Activated T-helper 2 cell treated with anti-CD3 and anti-CD28 coated beads, Interferon-gamma antibody, Interleukin-2, Interleukin-4, amounts not matched to agents 10 μg/mL and 5 μg/mL and 100 μg/mL, durations not matched to agents 14 hours and 24 hours and 36 hours (primary cell): ENCODE measurements at regions not wholly inside any gene's neighbourhood (a gene's known extent, or its start where the extent isn't known, plus 50 kb on each side); places are given as distances from the start of the nearest gene placed in this dataset.

Experiments
- DNase-seq: peaks from one replicate; pipeline ENCODE4 v3.0.0; 2021; ENCODE audit warnings: low spot score
- H3K27ac Mint-ChIP-seq: one replicate; pipeline ENCODE4 v1.8.0; 2021; ENCODE audit warnings: mixed read lengths
- H3K27me3 Mint-ChIP-seq: one replicate; pipeline ENCODE4 v1.8.0; 2021; ENCODE audit warnings: low read depth, mixed read lengths
- H3K36me3 Mint-ChIP-seq: one replicate; pipeline ENCODE4 v1.8.0; 2021; ENCODE audit warnings: low read depth, mixed read lengths
- H3K4me1 Mint-ChIP-seq: one replicate; pipeline ENCODE4 v1.8.0; 2021; ENCODE audit warnings: low read depth, mixed read lengths
- H3K4me3 Mint-ChIP-seq: one replicate; pipeline ENCODE4 v1.8.0; 2021; ENCODE audit warnings: low read depth, mild to moderate bottlenecking, moderate library complexity, mixed read lengths
- H3K9me3 Mint-ChIP-seq: one replicate; pipeline ENCODE4 v1.8.0; 2021; ENCODE audit warnings: mixed read lengths
- intact Hi-C: fragments of 100-400 bp; cut with micrococcal nuclease; formaldehyde crosslinking; loops from one replicate; pipeline ENCODE4 v1.15.1; 2023

DNA sequence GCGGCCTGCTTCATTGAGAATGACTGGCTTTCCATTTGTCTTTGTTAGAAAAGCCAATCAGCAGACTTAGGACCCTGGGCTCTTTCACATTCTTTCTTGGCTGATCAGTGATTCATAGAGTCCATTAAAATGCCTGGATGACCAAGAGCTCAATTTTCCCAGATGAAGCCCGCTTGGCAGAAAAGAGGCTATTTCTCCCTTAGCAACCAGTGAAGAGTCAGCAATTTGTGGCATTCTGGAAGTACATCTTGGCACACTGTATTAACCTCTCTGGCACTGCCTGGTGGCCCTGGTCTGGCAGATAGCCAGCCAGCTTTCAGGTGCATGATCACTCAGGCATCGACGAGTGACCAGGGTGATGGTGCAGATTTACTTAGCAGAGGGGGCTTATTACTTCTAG lies 145.7 kb upstream of the PLAAT1 start:
- no peaks in the 10 kb centered on the region for H3K36me3 Mint-ChIP-seq
- no peaks in the 10 kb centered on the region for H3K9me3 Mint-ChIP-seq
- no peaks in the 10 kb centered on the region for H3K4me1 Mint-ChIP-seq
- H3K27me3 Mint-ChIP-seq = no peaks in the 10 kb centered on the region
- no peak overlapping the region for H3K27ac Mint-ChIP-seq
- no peak overlapping the region for H3K4me3 Mint-ChIP-seq
- DNase-seq = no peak
- intact Hi-C loops = no loop called here

DNA sequence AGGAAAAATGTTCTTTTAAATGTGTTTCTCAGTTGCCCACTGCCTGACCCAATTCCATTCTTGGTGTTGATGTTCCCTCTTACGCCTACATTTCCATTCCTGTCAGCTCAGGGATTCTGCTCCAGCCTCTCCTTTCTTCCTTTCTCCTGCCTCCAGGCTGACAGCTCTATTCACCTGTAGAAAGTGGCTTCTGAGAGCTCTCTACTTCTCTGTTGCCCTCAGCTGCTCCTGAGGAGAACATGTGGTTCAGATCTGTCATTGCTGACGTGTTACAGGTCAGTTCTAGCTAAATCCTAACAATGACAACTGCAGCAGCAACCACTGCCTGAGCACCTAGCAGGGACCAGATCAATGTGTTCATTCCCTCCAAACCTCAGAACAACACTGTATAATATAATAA lies 144.9 kb upstream of the PLAAT1 start:
- H3K36me3 Mint-ChIP-seq = no peaks in the 10 kb centered on the region
- no peaks in the 10 kb centered on the region for H3K27me3 Mint-ChIP-seq
- H3K4me3 Mint-ChIP-seq = no peak overlapping the region
- intact Hi-C loops = no loop called here
- no peak overlapping the region for H3K27ac Mint-ChIP-seq
- no peaks in the 10 kb centered on the region for H3K9me3 Mint-ChIP-seq
- no peak for DNase-seq
- no peaks in the 10 kb centered on the region for H3K4me1 Mint-ChIP-seq

- no peak overlapping the region for H3K27ac Mint-ChIP-seq
- intact Hi-C loops = no loop called here
Observed at GRCh38 chr3:193114431-193115340, 126.3 kb upstream of the PLAAT1 start.

GRCh38 chr3:193116871-193117270 lies 124.2 kb upstream of the PLAAT1 start:
- DNase-seq = no peak
- Mint-ChIP-seq H3K4me3 (no peak overlapping the region), H3K27me3 (no peaks in the 10 kb centered on the region), H3K27ac (no peak overlapping the region), H3K36me3 (no peaks in the 10 kb centered on the region), H3K9me3 (no peaks in the 10 kb centered on the region), H3K4me1 (no peaks in the 10 kb centered on the region)
- intact Hi-C loops = no loop called here

More at GRCh38 chr3:193114431-193115340, 126.3 kb upstream of the PLAAT1 start:
- H3K9me3 Mint-ChIP-seq = no peaks in the 10 kb centered on the region
- H3K27me3 Mint-ChIP-seq = no peaks in the 10 kb centered on the region
- no peaks in the 10 kb centered on the region for H3K4me1 Mint-ChIP-seq
- no peak for DNase-seq
- H3K36me3 Mint-ChIP-seq = no peaks in the 10 kb centered on the region
- H3K4me3 Mint-ChIP-seq = no peak overlapping the region

- H3K27me3 Mint-ChIP-seq = no peaks in the 10 kb centered on the region
- no peaks in the 10 kb centered on the region for H3K36me3 Mint-ChIP-seq
- no peak overlapping the region for H3K4me3 Mint-ChIP-seq
- no peak overlapping the region for H3K27ac Mint-ChIP-seq
- H3K9me3 Mint-ChIP-seq = no peaks in the 10 kb centered on the region
- intact Hi-C loops = no loop called here
- no peaks in the 10 kb centered on the region for H3K4me1 Mint-ChIP-seq
- DNase-seq = no peak
Observed at GRCh38 chr3:193118907-193119306, 122.1 kb upstream of the PLAAT1 start.

DNA sequence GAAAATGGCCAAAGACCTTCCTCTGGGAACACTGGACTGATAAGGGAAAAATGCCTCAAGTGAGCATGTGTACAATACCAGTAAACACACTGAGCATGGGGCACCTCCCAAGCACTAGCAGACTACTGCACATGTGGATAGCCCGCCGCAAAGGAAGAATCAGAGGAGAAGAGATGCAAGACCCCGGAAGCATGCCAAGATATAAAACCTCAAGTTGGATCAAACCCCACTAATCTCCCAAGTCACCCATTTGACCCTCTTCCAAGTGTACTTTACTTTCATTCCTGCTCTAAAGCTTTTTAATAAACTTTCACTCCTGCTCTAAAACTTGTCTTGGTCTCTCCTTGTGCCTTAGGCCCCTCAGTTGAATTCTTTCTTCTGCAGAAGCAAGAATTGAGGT lies 121.1 kb upstream of the PLAAT1 start:
- no peaks in the 10 kb centered on the region for H3K27me3 Mint-ChIP-seq
- no peaks in the 10 kb centered on the region for H3K36me3 Mint-ChIP-seq
- intact Hi-C loops = no loop called here
- H3K9me3 Mint-ChIP-seq = no peaks in the 10 kb centered on the region
- H3K4me1 Mint-ChIP-seq = no peaks in the 10 kb centered on the region
- DNase-seq = no peak
- no peak overlapping the region for H3K4me3 Mint-ChIP-seq
- no peak overlapping the region for H3K27ac Mint-ChIP-seq

DNA sequence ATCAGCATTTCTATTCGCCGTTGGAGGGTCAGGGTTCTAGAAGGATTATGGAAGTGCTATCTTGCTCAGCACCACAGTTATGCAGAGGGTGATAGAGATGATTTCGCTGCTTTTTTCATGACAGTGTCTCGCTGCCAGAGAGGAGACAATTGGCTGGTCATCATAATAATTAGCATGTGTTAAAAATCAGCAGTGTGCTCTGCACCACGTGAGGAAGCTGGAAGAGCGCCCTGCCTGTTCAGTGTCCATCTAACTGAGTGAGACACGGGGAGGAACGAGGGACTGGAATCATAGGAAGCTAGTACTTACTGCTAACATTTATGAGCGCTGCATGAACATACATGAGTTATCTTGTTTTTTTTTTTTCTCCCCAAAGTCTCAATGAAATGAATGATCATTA lies 116.2 kb upstream of the PLAAT1 start:
- Mint-ChIP-seq H3K27ac (no peak overlapping the region), H3K9me3 (no peaks in the 10 kb centered on the region), H3K27me3 (no peaks in the 10 kb centered on the region), H3K36me3 (no peaks in the 10 kb centered on the region), H3K4me1 (no peaks in the 10 kb centered on the region), H3K4me3 (no peak overlapping the region)
- intact Hi-C loops = no loop called here
- DNase-seq = no peak

DNA sequence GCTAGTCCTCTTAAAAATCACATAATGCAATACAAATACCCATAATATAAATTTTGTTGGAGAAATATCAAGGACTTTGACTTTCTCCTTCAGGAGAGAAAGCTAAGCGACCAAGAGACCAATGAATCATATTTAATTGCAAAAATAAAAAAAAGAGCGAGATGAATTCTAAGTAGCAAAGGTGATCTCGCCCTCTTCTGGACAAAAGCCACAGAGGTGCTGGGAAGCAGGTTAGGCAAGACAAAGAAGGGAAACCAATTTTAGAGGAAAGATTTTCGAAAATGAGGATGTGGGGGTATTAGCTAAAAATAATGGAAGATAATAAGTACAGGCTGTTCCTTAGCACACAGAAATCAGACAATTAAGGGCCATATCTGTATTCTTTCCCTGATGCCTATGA lies 111.4 kb upstream of the PLAAT1 start:
- no peaks in the 10 kb centered on the region for H3K27me3 Mint-ChIP-seq
- intact Hi-C loops = no loop called here
- no peak overlapping the region for H3K4me3 Mint-ChIP-seq
- no peak overlapping the region for H3K27ac Mint-ChIP-seq
- no peaks in the 10 kb centered on the region for H3K9me3 Mint-ChIP-seq
- H3K4me1 Mint-ChIP-seq = no peaks in the 10 kb centered on the region
- DNase-seq = no peak
- H3K36me3 Mint-ChIP-seq = no peaks in the 10 kb centered on the region

DNA sequence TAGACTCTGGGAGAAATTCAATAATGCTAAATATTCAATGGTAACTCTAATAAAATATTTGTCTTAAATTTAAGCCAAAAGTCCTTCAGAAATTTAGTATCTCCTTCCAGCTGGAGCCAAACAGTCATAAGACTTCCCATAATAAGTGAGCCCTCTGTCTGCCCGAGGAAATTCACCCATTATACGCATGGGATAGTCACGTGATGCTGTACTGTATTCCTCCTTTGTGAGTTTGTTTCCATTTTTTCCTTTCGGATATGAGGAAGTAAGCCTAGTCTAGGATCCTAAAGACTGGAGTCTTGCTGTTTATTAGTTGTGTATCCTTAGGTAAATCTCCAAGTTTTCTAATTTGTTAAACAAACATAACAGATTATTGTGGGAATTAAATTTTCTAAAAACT lies 110.4 kb upstream of the PLAAT1 start:
- Mint-ChIP-seq H3K36me3 (no peaks in the 10 kb centered on the region), H3K4me3 (no peak overlapping the region), H3K27ac (no peak overlapping the region), H3K4me1 (no peaks in the 10 kb centered on the region), H3K27me3 (no peaks in the 10 kb centered on the region), H3K9me3 (no peaks in the 10 kb centered on the region)
- DNase-seq = no peak
- intact Hi-C loops = no loop called here

DNA sequence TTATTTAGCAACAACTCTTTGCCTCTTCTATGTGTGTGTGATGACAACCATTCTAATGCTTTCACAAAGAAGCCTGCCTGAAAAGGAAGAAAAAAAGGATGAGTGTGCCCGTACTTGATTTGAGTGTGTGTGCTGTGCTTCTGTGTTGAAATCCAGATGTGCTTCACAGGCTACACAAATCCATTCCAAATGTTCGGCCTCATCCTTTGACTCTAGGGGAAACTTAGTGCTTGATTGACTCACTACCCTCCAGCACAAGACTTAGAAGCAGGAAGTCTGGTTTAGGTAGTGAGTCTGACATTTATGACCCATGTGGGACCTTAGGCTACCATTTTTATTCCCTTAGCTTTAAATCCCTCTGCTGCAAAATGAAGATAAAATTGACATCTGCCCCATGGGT lies 108.8 kb upstream of the PLAAT1 start:
- no peaks in the 10 kb centered on the region for H3K36me3 Mint-ChIP-seq
- no peaks in the 10 kb centered on the region for H3K4me1 Mint-ChIP-seq
- intact Hi-C loops = no loop called here
- H3K4me3 Mint-ChIP-seq = no peak overlapping the region
- no peak overlapping the region for H3K27ac Mint-ChIP-seq
- H3K27me3 Mint-ChIP-seq = no peaks in the 10 kb centered on the region
- no peaks in the 10 kb centered on the region for H3K9me3 Mint-ChIP-seq
- DNase-seq = no peak

GRCh38 chr3:193132964-193133363 lies 108.1 kb upstream of the PLAAT1 start:
- Mint-ChIP-seq H3K9me3 (no peaks in the 10 kb centered on the region), H3K27me3 (no peaks in the 10 kb centered on the region), H3K4me3 (no peak overlapping the region), H3K36me3 (no peaks in the 10 kb centered on the region), H3K27ac (no peak overlapping the region), H3K4me1 (no peaks in the 10 kb centered on the region)
- intact Hi-C loops = no loop called here
- DNase-seq = no peak

- intact Hi-C loops = no loop called here
- no peak overlapping the region for H3K4me3 Mint-ChIP-seq
- H3K4me1 Mint-ChIP-seq = no peaks in the 10 kb centered on the region
- no peaks in the 10 kb centered on the region for H3K27me3 Mint-ChIP-seq
- no peak overlapping the region for H3K27ac Mint-ChIP-seq
- no peaks in the 10 kb centered on the region for H3K9me3 Mint-ChIP-seq
- no peaks in the 10 kb centered on the region for H3K36me3 Mint-ChIP-seq
- DNase-seq = no peak
Observed at GRCh38 chr3:193134856-193135255, 106.2 kb upstream of the PLAAT1 start.

DNA sequence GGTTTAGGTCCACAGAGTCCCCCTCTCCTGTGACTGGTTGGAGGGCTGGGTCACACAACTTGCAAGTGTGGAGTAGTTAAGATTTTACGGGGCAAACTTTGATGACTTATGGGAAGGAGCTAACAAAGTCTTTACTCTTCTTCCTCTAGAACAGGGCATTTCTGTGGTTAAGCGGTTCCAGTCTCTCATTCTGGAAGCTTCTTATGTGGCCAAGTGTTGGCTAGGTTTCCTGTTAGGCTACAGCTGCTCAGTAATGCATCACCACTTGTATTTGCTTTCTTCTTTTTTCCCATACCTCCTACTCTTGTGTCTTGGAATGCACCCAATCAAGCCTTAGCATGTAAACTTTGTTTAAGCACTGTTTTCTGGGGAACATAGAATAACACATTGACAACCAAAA lies 100.6 kb upstream of the PLAAT1 start:
- Mint-ChIP-seq H3K4me3 (no peak overlapping the region), H3K27me3 (no peaks in the 10 kb centered on the region), H3K9me3 (no peaks in the 10 kb centered on the region), H3K4me1 (no peaks in the 10 kb centered on the region), H3K36me3 (no peaks in the 10 kb centered on the region), H3K27ac (no peak overlapping the region)
- intact Hi-C loops = no loop called here
- no peak for DNase-seq

GRCh38 chr3:193145248-193145647 lies 95.8 kb upstream of the PLAAT1 start:
- DNase-seq = no peak
- no peaks in the 10 kb centered on the region for H3K27me3 Mint-ChIP-seq
- H3K9me3 Mint-ChIP-seq = no peaks in the 10 kb centered on the region
- intact Hi-C loops = no loop called here
- H3K4me1 Mint-ChIP-seq = no peaks in the 10 kb centered on the region
- H3K4me3 Mint-ChIP-seq = no peak overlapping the region
- H3K27ac Mint-ChIP-seq = no peak overlapping the region
- H3K36me3 Mint-ChIP-seq = no peaks in the 10 kb centered on the region
